NCI-H146 (cell line): ENCODE measurements at regions not wholly inside any gene's neighbourhood (a gene's known extent, or its start where the extent isn't known, plus 50 kb on each side); places are given as distances from the start of the nearest gene placed in this dataset.

ENCODE experiments used
- DNase-seq: peaks from one replicate; lab custom pipeline; 2025; lab: John Stamatoyannopoulos, UW

DNA sequence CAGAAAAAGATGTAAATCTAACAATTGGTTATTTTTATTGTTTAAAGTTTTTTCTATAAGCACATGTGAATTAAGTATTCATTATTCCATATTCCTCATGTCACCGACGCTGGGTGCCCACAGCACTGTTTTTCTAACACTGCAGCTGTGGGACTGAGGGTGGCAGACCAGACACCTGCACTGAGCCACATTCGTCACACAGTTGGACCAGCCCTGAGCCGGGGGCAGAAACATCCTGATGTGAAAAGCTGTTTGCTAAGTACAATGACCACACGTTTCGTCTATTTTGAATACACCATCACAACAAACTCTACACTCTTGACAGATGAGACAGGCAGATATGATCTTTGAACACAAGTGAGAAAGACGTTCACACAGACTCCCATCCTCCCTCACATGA lies 749.5 kb downstream of the KCNJ18 start:
- no peak for DNase-seq

- DNase-seq = no peak
Measured at GRCh38 chr17:22443061-22443460, 750.7 kb downstream of the KCNJ18 start.

DNA sequence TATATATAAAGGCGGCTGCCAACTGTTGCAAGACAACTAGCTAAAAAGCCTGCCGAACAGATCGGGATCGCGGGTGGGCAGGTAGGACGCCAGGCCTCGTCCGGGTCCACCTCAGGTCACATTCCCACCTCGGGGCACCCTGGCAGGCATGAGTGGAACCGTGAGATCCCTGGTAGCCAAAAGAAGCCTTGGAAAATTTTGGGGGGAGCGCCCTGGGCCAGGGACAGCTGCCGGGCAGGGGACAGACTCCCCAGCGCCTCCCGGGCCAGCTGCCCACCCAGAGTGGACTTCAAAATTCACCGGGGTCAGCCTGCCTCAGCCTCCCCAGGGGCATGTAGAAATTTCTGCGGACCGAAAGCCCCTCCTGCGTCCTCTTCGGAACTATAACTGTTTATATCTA lies 760.9 kb downstream of the KCNJ18 start:
- no peak for DNase-seq

DNA sequence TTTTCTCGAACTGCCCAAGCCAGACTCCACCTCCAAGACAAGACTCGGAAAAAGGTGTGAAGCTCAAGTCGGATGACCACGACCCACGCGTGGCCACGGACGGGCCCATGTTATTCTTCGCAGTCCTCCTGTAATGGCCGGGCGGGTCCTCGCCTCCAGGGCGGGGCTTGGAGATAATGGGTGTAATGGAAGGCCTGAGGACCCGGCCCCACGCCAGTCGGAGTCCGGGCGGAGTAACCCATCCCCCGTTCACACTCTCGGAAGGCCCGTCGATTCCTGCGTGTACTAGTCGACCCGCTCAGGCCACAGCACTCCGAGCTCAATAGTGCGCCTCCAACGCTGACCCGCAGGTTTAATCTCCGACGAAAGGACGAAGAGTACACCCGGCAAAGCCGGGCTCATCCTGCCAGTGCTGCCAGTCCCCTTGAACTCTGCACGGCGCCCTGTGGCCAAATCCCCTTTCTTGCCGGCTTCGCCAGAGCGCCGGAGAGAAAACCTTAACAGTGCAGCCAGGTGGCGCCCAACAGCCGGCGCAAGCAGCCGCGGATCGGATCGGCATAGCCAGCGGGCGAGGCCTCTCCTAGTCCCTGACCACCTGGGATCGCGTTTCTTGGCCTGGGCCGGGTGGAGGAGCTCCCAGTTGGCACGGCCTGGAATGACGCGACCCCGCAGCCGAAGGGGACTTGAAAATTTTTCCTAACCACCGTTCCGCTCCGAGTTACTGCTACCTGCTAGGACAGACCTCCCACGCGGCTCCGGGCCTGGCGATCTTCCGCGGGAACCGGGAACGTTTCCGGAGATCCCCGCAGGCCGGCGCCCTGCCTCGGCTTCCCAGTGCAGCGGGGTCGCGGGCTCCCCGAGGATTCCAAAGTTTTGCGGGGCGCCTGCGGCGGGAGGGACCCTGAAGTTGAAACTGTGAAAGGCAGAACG lies 762.0 kb downstream of the KCNJ18 start:
- DNase-seq = peak; percentile 1

DNA sequence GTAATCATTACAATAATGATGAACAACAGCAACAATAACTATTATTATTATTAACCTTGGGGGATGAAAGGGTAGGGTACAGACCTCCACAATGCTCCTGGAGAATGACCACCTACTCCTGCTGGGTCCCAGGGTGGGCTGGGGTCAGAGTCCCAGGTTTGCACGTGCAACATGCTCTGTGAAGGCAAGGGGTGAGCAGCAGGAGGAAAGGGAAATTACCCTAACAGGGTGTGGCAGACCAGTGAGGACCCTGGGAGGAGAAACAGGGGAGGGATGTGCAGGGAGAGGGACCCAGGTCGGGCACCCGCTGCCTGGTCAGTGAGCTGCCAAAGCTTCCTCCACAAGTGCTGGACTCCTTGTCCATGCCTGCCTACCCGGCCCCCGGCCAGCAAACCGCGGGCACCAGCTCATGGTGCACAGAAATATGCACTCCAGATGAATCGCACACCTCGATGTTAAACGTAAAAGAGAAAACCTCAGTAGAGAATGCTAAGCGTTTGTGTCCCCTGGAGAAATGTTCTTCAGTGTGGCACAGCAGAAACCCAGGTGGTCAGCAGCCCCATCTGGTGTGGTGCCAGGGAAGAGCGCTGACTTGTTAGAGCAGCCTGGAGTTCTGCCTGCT lies 767.1 kb downstream of the KCNJ18 start:
- DNase-seq = no peak

- no peak for DNase-seq
Measured at GRCh38 chr17:22459953-22460350, 767.6 kb downstream of the KCNJ18 start.

DNA sequence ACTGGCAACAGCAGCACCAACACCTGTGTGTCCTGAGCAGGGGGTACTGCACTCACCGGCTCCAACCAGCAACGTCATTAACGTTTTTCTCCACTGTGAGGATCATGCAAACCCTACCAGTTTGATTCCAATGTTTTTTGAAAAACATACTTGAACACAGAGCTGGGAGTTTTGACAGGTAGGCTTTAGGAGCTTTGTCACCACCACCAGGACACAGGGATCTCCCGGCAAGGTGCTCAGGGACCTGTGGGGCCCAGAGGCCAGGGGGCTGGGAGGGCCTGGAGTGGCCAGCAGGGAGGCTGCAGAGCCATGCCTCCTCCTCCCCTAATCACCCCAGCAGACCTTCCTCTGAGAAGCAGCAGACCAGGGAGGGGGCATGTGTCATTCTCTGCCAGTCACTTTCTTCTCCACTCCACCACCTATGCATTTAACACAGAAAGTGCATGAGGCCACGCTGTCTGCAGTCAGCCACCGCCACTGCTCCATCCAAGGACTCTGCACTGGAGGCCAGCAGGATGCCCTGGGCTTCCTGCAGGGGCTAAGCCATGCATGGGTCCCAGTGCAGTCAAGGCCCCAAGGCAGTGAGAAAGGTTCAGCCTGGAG lies 768.2 kb downstream of the KCNJ18 start:
- no peak for DNase-seq

DNA sequence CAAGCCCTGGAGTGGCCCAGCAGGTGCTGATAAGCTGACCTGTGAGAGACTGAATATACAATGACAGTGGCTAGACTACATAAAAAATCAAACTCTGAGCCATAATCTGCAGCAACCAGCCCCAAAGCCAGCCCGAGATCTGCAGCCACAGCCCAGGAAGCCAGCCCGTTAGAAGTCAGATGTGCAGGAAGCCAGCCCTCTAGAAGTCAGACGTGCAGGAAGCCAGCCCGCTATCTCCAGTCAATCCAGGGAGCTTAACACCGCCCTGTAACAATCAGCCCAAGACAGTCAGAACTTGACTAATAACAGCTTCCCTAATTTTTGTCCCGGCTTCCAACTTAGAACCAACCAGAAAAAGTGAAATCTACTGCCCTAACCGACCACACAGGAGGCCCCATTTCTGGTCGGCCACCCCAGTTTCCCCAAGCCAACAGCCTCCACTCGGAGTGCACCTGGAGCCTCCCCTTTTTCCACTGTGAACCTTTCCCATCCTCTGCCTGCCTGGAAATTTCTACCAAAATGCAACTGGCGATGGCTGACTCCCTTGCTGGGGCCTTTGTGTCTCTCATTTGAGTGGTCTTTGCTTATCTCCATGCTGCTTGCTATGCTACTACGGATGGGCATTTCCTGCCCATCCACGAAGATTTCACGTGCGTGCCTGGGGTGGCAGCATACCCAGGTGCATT lies 769.3 kb downstream of the KCNJ18 start:
- no peak for DNase-seq

GRCh38 chr17:22462461-22462860 lies 770.1 kb downstream of the KCNJ18 start:
- no peak for DNase-seq

GRCh38 chr17:22463110-22463850 lies 771.0 kb downstream of the KCNJ18 start:
- DNase-seq = no peak

DNA sequence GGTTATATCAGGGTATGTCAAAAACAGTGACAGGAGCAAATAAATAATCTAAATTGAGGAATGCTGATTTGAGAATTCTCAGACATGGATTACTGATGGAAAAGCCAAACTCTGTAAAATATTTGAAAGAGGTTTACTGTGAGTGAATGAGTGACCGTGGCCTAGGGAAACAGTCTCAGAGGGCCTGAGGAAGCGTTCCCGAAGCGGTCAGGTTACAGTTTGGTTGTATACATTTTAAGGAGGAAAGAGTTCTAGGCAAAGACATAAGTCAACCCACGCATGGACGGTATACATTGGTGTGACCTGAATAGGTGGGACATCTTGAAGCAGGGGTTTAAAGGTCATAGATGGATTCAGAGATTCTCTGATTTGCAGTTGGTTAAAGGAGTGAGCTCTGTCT lies 771.7 kb downstream of the KCNJ18 start:
- no peak for DNase-seq

- no peak for DNase-seq
Measured at GRCh38 chr17:22467720-22468119, 775.4 kb downstream of the KCNJ18 start.

GRCh38 chr17:22469101-22469880 lies 777.0 kb downstream of the KCNJ18 start:
- no peak for DNase-seq

- DNase-seq = no peak
Measured at GRCh38 chr17:22469941-22470340, 777.6 kb downstream of the KCNJ18 start.

GRCh38 chr17:22470411-22471175 lies 778.3 kb downstream of the KCNJ18 start:
- DNase-seq = no peak

DNA sequence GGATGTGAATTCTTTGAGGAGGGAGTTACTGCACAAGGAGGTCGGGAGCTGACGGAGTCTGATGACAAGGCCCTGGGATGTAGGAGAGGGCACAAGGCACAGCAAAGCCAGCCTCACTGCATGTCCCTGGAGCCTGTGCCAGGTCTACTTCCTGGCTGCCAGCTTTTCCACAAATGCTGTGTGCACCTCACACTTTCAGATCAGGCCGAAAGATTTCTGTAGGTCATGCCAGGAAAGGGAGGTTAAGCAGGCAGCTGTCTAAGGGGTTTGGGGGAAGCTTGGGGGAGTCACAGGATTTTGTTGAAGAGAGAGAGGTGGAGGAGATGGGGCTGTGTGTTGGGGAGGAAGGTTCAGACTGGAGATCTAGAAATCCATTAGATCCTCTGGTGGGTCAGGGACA lies 792.5 kb downstream of the KCNJ18 start:
- DNase-seq = no peak

DNA sequence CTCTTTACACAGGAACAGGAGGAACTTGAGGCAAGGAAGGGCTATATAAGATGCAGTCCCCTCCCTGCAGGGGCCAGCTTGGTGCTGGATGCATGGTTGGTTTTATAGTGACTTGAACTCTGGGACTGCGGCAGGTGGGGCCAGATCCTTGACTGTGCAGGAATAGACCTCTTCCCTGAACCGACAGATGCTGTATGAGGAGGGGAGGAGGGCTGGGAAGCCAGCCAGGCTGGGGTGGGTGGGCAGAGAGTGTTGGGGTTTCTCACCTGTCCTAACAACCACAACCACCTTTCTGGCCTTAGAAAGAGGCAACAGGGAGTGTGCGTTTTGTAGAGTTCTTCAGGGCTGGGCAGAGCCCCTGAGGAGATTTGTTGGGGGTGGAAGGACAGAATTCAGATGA lies 798.1 kb downstream of the KCNJ18 start:
- DNase-seq = no peak

GRCh38 chr17:22492331-22492730 lies 800.0 kb downstream of the KCNJ18 start:
- no peak for DNase-seq

DNA sequence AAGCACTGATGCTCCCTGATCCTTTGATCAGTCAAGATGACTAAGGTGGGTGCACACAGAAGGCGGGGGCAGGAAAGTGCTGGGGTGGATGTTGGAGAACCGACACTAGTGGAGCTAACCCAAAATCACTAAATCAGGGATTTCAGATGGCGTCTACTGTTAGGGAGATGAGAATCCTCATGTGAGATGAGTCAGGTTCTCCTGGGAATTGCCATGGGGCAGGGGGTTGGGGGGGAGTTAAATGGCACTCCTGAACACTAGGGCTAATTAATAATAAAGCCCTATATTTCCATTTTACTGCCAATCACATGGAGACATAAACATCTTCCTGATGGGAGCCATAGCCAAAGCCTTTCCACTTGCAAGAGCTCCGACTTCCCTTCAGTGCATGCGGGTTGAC lies 804.1 kb downstream of the KCNJ18 start:
- no peak for DNase-seq

DNA sequence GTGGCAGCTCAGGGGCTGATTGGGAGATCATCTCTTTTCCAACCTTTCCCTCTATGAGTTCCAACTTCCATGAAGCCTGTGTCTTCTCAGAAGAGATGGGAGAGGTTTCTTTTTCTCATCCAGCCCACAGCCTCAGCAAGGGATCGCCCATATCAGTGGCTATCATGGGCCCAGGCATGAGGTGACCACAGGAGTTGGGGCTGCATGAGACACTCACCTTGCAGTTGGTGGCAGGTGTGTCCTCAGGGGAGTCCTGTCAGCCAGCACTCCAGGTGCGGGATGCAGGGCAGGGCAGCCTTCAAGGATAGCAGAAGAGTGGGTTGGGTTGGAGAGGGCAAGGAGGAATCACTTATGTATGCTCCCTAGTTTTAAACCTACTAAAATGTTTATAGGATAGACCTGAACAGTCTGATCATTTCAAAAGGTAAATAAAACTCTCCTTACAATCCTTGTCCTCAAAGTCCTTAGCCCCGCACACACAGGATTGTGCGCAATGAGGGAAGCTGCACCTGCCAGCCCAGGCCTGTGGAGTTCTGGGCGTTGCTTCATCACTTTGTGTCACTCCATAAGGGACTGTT lies 811.1 kb downstream of the KCNJ18 start:
- no peak for DNase-seq
